ACHN (cell line): ENCODE measurements at regions not wholly inside any gene's neighbourhood (a gene's known extent, or its start where the extent isn't known, plus 50 kb on each side); places are given as distances from the start of the nearest gene placed in this dataset.
"Not testable (repeated sequence)": the region's sequence is repeated elsewhere in the genome, so short reads cannot be mapped to it uniquely, and the experiment has no call there.

Experiments
- DNase-seq: peaks from one replicate; pipeline ENCODE4 v3.0.0-alpha.2; 2015
- in situ Hi-C: cut with HindIII; loops from 2 replicates; pipeline ENCODE4 v1.10.0; 2017; ENCODE audit warnings: low sequenced_read_pairs, low pct_ligation_motif_present, low pct_unique_long_range_greater_than_20kb

DNA sequence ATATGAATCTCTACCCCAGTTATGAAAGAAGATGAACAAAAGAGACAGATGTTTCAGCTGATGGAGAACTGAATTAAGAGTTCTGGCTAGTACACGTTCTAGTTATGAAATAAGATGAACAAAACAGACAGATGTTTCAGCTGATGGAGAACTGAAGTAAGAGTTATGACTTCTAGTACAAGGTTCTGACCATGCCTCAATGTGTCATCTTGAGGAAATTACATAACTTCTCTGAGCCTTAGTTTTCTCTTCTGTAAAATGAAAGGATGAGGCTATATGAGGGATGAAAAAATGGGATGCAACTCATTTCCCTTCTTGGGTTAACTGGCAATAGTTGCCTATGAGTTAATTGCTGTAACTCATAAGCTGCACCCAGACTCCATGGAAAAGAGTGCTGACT, 92.9 kb upstream of the WDR75 start:
- in situ Hi-C loops: no loop called here

DNA sequence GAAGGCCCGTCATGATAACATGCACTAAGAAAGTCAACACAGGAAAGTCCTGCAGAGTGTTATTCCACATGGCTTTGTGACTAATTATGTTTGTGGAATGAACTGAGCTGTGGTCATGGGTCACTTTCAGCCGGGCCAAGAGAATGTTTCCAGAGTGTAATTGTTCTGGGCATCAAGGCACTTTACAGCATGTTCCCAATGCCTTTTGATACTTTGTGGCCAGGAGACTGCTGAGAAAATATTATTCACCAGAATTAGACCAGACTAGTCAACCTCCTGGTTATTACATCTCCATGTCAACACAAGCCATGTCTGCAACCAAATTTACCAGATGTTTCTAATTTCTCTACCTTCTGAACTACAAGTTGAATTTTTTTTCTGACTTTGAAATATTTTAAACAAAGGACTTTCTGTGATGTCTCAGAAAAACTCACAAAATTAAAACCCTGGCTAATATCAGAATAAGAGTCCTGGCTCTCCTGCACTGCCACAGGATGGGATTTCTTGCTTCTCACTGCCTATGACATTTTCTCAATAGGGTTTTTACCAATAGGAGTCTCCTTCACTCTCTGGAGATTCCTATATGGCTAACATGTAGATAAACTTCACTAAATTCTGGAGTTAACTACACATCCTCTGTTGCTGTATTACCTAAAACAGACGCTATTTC, 90.6 kb upstream of the WDR75 start:
- DNase-seq: no peak
- in situ Hi-C loops: no loop called here

More for the DNA sequence above, 92.9 kb upstream of the WDR75 start:
- no peak for DNase-seq

- in situ Hi-C loops, DNase-seq: not testable (repeated sequence)
Measured at GRCh38 chr2:189351933-189352332, 89.3 kb upstream of the WDR75 start.

DNA sequence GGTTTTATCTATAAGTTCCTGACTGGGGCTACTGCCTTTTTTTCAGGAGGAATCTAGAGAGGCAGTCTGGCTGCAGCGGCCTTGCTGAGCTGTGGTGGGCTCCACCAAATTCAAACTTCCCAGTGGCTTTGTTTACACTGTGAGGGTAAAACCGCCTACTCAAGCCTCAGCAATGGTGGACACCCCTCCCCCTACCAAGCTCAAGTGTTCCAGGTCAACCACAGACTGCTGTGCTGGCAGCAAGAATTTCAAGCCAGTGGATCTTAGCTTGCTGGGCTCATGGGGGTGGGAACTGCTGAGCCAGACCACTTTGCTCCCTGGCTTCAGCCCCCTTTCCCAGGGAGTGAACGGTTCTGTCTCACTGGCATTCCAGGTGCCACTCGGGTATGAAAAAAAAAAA, 83.9 kb upstream of the WDR75 start:
- in situ Hi-C loops, DNase-seq: not testable (repeated sequence)

DNA sequence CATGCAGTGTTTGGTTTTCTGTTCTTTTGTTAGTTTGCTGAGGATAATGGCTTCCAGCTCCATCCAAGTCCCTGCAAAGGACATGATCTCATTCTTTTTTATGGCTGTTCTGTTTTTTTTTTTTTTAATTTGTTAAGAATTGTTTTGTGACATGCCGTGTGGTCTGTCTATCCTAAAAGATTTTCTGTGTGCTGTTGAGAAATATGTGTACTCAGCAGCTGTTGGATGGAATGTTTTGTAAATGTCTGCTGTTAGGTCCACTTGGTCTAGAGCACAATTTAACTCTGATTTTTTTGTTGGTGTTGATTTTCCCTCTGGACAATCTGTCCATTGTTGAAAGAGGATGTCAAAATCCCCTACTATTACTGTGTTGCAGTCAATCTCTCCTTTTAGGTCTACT, 80.4 kb upstream of the WDR75 start:
- in situ Hi-C loops: no loop called here
- no peak for DNase-seq

DNA sequence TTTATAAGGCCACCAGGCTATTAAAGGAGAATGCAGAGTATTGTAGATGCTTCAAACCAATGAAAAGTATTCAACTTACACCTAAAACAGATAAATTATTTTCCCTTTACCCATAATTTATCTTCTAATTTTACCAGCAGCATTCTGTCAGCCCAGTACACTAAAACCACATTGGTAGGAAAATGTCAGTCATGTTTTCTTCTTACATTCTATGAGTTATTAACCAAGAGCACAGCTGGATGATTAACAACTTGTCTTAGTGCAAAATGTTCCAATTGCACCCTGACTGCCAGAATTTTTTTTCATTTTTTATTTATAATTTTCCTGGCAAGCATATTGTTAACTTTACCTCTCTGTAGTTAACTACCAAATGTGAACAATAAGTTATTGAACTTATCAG, 79.0 kb upstream of the WDR75 start:
- in situ Hi-C loops: no loop called here
- DNase-seq: no peak

- DNase-seq: peak; percentile 73
- in situ Hi-C loops: no loop called here
Measured at GRCh38 chr2:189363559-189363958, 77.7 kb upstream of the WDR75 start.

- in situ Hi-C loops: no loop called here
- DNase-seq: no peak
Measured at GRCh38 chr2:189364607-189365006, 76.7 kb upstream of the WDR75 start.

- no peak for DNase-seq
- in situ Hi-C loops: no loop called here
Measured at GRCh38 chr2:189366349-189366748, 74.9 kb upstream of the WDR75 start.

DNA sequence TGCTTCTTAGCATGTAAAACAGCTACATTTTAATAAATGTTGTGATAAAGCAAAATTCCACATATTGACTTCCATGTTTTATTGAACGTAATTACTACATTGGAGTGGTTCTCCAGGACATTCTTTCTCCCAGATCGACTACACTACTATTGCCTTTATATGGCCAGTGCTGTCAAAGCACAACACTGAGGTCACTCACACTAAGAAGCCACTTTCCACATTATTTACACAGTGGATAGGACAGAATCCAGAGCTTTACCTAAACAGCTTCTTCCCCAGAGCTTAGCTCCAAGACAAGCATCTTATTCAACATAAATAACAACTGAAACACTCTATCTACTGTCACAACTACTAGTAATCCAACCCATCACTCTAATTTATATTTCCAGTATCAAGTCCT, 73.9 kb upstream of the WDR75 start:
- in situ Hi-C loops: no loop called here
- DNase-seq: no peak

GRCh38 chr2:189369566-189369965, 71.7 kb upstream of the WDR75 start:
- DNase-seq: no peak
- in situ Hi-C loops: no loop called here

DNA sequence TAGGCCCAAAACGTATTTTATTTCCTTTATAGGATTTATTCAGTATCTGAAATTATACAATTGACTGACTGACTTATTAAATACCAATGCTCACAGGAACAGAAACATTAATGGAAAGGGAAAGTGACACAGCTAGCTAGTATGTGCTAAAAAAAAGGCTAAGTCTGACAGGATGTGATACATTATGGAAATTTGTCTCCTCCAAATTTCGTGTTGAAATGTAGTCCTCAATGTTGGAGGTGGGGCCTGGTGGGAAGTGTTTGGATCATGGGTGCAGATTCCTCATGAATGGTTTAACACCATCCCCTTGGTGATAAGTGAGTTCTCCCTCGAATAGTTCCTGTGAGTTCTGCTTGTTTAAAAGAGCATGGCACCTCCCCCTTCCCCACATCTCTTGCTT, 70.6 kb upstream of the WDR75 start:
- DNase-seq: no peak
- in situ Hi-C loops: no loop called here

- in situ Hi-C loops: no loop called here
- no peak for DNase-seq
Measured at GRCh38 chr2:189372688-189373257, 68.5 kb upstream of the WDR75 start.

DNA sequence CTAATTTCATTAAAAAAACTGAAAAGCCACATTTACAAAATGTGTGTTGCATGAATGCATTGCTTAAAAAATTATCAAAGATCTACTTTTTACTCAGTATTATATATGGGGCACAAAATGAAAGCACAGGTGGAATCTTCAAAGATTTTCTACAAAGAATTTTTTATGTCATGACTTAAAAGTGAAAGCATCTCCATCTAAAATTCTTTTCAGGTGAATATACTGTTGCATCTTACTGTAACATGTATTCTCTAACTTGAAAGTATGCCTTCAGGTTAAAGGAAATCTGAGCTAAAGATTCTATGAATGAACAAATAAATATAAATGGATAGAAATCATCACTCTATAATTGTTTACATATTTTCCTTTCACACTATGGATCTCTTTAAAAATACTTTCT, 66.8 kb upstream of the WDR75 start:
- in situ Hi-C loops: no loop called here

DNA sequence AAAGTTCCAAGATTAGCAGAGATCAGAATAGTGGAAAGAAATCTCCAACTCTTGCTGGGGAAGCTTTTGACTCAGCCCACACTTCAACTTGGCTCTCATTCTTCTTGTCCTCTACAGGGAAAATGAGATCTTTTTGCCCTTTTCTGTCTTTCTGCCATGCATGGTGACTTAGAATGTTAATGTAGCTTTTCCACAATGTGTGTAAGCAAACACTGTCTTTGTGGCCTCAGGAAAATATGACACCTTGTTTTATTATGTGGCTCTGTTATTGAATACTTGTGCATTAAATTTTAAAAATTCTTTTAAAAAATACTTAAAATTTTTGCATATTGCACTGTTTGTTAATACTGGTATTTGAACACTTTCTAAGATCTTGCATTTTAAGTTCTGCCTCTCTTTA, 65.4 kb upstream of the WDR75 start:
- in situ Hi-C loops: no loop called here
- DNase-seq: no peak

More for the DNA sequence above, 66.8 kb upstream of the WDR75 start:
- DNase-seq: no peak

DNA sequence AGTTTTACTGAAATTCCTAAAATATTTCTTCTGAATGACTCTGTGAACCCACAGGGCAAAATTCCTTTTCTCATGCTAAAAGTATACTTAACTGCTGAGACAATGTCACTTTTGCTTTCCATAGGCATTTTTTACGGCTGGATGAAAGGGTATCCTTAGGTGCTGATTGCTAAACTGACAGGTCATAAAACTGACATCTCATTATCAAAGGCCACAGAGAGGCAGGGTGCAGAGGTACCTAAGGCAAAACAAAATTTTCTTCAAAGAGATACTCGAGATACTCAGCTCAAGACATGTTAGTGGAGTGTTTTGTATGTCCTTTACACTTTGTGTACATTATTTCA, 62.0 kb upstream of the WDR75 start:
- DNase-seq: peak; percentile 61
- in situ Hi-C loops: no loop called here

- in situ Hi-C loops: no loop called here
- peak; percentile 29 for DNase-seq
Measured at GRCh38 chr2:189379731-189380261, 61.5 kb upstream of the WDR75 start.

DNA sequence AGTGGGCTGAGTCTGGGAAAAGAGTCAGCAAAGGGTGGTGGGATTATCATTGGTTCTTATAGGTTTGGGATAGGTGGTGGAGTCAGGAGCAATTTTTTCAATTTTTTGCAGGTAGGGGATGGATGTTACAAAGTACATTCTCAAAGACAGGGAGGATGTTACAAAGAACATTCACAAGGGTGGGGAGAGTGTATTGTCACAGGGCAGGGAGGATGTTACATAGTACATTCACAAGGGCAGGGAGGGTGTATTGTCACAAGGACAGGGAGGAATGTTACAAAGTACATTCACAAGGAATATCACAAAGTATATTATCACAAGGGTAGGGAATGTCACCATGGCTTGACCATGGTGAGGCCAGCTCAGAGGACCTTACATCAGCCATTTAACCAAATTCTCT, 58.6 kb upstream of the WDR75 start:
- no peak for DNase-seq
- in situ Hi-C loops: no loop called here

DNA sequence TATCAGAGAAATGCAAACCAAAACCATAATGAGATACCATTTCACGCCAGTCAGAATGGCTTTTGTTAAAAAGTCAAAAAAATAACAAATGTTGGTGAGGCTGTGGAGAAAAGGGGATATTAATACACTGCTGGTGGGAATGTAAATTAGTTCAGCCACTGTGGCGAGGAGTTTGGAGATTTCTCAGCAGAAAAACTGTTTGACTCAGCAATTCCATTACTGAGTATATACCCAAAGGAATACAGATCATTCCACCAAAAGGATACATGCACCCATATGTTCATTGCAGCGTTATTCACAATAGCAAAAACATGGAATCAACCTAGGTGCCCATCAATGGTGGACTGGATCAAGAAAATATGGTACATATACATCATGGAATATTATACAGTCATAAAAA, 54.5 kb upstream of the WDR75 start:
- in situ Hi-C loops: no loop called here

DNA sequence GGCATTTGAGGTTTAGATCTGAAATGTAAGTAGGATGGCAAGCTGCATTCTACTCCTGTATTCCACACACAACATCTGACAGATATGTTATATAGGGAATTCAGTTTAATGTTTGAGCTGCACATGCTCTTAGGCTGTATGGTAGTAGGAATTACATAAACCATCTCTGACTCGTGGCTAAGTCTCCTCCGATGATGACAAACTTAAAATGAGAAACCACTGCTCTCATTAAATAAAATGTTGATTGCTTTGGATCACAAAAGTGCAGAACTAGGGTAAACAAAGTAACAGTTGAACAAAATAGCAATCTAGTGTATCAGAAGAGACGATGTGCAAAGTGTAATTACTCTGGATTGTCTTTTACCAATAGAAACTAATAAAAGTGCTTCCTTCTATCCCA, 50.1 kb upstream of the WDR75 start:
- no peak for DNase-seq
- in situ Hi-C loops: no loop called here

More for the DNA sequence above, 54.5 kb upstream of the WDR75 start:
- no peak for DNase-seq
